ENCODE measurements at regions not wholly inside any gene's neighbourhood (a gene's known extent, or its start where the extent isn't known, plus 50 kb on each side); places are given as distances from the start of the nearest gene placed in this dataset.
"Not testable (repeated sequence)": the region's sequence is repeated elsewhere in the genome, so short reads cannot be mapped to it uniquely, and the experiment has no call there.

GRCh38 chr14:22370084-22370847 lies 218.8 kb downstream of the DAD1 start:
- Histone ChIP-seq H3K9me3 (ENCODE audit: control insufficient read depth, insufficient read depth, low read length) (no peaks in the 10 kb centered on the region), H4K20me1 (ENCODE audit: control insufficient read depth, insufficient read depth, low read depth, low read length) (no peaks in the 10 kb centered on the region), H3K36me3 (ENCODE audit: control insufficient read depth, low read length) (no peaks in the 10 kb centered on the region), H3K27ac (ENCODE audit: low read depth, low read length) (no peak overlapping the region), H3K9me2 (replicated peaks; ENCODE audit: control insufficient read depth, low read length) (no peaks in the 10 kb centered on the region), H3K4me2 (ENCODE audit: low read length) (no peak overlapping the region), H3K27me3 (ENCODE audit: control insufficient read depth, low read length) (peaks cover 17% of the 10 kb centered on the region), H3K4me3 (ENCODE audit: low read length) (no peak overlapping the region), H3K79me2 (ENCODE audit: control insufficient read depth, low read length) (no peaks in the 10 kb centered on the region), H3K4me1 (ENCODE audit: control insufficient read depth, low read length) (no peaks in the 10 kb centered on the region), H3F3A (ENCODE audit: control insufficient read depth, insufficient read depth) (no peaks in the 10 kb centered on the region)
- TF ChIP-seq, protein P1, sequence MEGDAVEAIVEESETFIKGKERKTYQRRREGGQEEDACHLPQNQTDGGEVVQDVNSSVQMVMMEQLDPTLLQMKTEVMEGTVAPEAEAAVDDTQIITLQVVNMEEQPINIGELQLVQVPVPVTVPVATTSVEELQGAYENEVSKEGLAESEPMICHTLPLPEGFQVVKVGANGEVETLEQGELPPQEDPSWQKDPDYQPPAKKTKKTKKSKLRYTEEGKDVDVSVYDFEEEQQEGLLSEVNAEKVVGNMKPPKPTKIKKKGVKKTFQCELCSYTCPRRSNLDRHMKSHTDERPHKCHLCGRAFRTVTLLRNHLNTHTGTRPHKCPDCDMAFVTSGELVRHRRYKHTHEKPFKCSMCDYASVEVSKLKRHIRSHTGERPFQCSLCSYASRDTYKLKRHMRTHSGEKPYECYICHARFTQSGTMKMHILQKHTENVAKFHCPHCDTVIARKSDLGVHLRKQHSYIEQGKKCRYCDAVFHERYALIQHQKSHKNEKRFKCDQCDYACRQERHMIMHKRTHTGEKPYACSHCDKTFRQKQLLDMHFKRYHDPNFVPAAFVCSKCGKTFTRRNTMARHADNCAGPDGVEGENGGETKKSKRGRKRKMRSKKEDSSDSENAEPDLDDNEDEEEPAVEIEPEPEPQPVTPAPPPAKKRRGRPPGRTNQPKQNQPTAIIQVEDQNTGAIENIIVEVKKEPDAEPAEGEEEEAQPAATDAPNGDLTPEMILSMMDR (IDR thresholded peaks at IDR 0.05; ENCODE audit: low read depth, low read length, poor library complexity, severe bottlenecking) = no peak

DNA sequence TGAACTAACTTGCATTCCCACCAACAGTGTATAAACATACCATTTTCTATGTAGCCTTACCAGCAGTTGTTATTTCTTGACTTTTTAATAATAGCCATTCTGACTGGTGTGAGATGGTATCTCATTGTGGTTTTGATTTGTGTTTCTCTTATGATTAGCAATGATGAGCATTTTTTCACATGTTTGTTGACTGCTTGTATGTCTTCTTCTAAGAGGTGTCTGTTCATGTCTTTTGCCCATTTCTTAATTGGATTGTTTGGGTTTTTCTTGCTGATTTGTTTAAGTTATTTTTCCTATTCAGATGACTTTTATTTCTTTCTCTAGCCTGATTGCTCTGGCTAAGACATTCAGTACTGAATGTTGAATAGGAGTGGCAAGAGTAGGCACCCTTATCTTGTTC lies 230.3 kb downstream of the DAD1 start:
- H3K36me3 ChIP-seq (ENCODE audit: control insufficient read depth, low read length) = no peaks in the 10 kb centered on the region
- H3K4me1 ChIP-seq (ENCODE audit: control insufficient read depth, low read length) = no peaks in the 10 kb centered on the region
- no peak overlapping the region for H3K4me2 ChIP-seq (ENCODE audit: low read length)
- H3F3A ChIP-seq (ENCODE audit: control insufficient read depth, insufficient read depth) = no peaks in the 10 kb centered on the region
- no peak for TF ChIP-seq EZH2phosphoT487 (IDR thresholded peaks at IDR 0.05; ENCODE audit: borderline replicate concordance, low read length)
- TF ChIP-seq, protein P1 (IDR thresholded peaks at IDR 0.05; ENCODE audit: low read depth, low read length, poor library complexity, severe bottlenecking) = no peak
- H3K27ac ChIP-seq (ENCODE audit: low read depth, low read length) = no peak overlapping the region
- H3K9me2 ChIP-seq (replicated peaks; ENCODE audit: control insufficient read depth, low read length) = no peaks in the 10 kb centered on the region
- no peak overlapping the region for H3K4me3 ChIP-seq (ENCODE audit: low read length)
- H3K9me3 ChIP-seq (ENCODE audit: control insufficient read depth, insufficient read depth, low read length) = no peaks in the 10 kb centered on the region; the same call in 1 of the 2 replicates
- H4K20me1 ChIP-seq (ENCODE audit: control insufficient read depth, insufficient read depth, low read depth, low read length) = no peaks in the 10 kb centered on the region
- no peaks in the 10 kb centered on the region for H3K79me2 ChIP-seq (ENCODE audit: control insufficient read depth, low read length)
- peaks cover 21% of the 10 kb centered on the region; the same call in 1 of the 2 replicates for H3K27me3 ChIP-seq (ENCODE audit: control insufficient read depth, low read length)

DNA sequence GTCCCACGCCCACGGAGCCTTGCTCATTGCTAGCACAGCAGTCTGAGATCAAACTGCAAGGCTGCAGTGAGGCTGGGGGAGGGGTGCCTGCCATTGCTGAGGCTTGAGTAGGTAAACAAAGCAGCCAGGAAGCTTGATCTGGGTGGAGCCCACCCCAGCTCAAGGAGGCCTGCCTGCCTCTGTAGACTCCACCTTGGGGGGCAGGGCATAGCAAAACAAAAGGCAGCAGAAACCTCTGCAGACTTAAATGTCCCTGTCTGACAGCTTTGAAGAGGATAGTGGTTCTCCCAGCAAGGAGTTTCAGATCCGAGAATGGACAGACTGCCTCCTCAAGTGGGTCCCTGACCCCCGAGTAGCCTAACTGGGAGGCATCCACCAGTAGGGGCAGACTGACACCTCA lies 239.7 kb downstream of the DAD1 start:
- not testable (repeated sequence) for H3K9me3 ChIP-seq (ENCODE audit: control insufficient read depth, insufficient read depth, low read length); H3K9me2 ChIP-seq (replicated peaks; ENCODE audit: control insufficient read depth, low read length); H3K36me3 ChIP-seq (ENCODE audit: control insufficient read depth, low read length); H3K4me2 ChIP-seq (ENCODE audit: low read length); H3K4me1 ChIP-seq (ENCODE audit: control insufficient read depth, low read length); H3K4me3 ChIP-seq (ENCODE audit: low read length); H3K27me3 ChIP-seq (ENCODE audit: control insufficient read depth, low read length); H3F3A ChIP-seq (ENCODE audit: control insufficient read depth, insufficient read depth); H4K20me1 ChIP-seq (ENCODE audit: control insufficient read depth, insufficient read depth, low read depth, low read length); H3K27ac ChIP-seq (ENCODE audit: low read depth, low read length); H3K79me2 ChIP-seq (ENCODE audit: control insufficient read depth, low read length)

DNA sequence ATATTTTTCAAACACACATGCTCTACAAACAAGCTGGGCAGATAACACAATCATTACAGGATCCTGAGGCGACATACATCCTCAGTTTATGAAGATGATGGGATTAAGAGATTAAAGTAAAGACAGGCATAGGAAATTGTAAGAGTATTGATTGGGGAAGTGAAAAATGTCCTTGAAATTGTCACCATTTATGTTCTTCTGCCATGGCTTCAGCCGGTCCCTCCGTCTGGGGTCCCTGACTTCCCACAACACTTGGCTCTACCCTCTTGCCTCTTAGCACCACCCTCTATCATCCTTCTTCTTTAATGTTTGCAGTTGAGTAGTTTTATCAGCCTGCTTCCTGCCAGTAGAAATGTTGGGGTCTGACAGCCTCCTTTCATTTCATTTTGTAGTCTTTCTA lies 244.4 kb downstream of the DAD1 start:
- Histone ChIP-seq H3K79me2 (ENCODE audit: control insufficient read depth, low read length) (no peaks in the 10 kb centered on the region), H3K36me3 (ENCODE audit: control insufficient read depth, low read length) (no peaks in the 10 kb centered on the region), H3K4me3 (ENCODE audit: low read length) (no peak overlapping the region), H3F3A (ENCODE audit: control insufficient read depth, insufficient read depth) (no peaks in the 10 kb centered on the region), H3K27ac (ENCODE audit: low read depth, low read length) (no peak overlapping the region), H4K20me1 (ENCODE audit: control insufficient read depth, insufficient read depth, low read depth, low read length) (no peaks in the 10 kb centered on the region), H3K4me2 (ENCODE audit: low read length) (no peak overlapping the region), H3K9me3 (ENCODE audit: control insufficient read depth, insufficient read depth, low read length) (peaks cover 19% of the 10 kb centered on the region; the same call in 1 of the 2 replicates), H3K9me2 (replicated peaks; ENCODE audit: control insufficient read depth, low read length) (no peaks in the 10 kb centered on the region), H3K27me3 (ENCODE audit: control insufficient read depth, low read length) (no peaks in the 10 kb centered on the region; the same call in 1 of the 2 replicates), H3K4me1 (ENCODE audit: control insufficient read depth, low read length) (no peaks in the 10 kb centered on the region)
- TF ChIP-seq EZH2phosphoT487 (IDR thresholded peaks at IDR 0.05; ENCODE audit: borderline replicate concordance, low read length) = no peak
- TF ChIP-seq, protein P1 (IDR thresholded peaks at IDR 0.05; ENCODE audit: low read depth, low read length, poor library complexity, severe bottlenecking) = no peak

DNA sequence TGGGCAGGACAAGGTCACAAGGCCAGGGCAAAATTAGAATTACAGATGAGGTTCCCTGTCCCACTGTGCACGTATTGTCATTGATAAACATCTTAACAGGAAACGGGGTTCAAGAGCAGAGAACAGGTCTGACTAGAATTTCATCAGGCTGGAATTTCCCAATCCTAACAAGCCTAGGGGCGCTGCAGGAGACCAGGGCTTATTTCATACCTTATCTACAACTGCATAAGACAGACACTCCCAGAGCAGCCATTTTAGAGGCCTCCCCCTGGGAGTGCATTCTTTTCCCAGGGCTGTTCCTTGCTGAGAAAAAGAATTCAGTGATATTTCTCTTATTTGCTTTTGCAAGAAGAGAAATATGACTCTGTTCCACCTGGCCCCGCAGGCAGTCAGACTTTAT lies 244.8 kb downstream of the DAD1 start:
- not testable (repeated sequence) for H3K4me1 ChIP-seq (ENCODE audit: control insufficient read depth, low read length); H3F3A ChIP-seq (ENCODE audit: control insufficient read depth, insufficient read depth); H3K4me2 ChIP-seq (ENCODE audit: low read length); H3K36me3 ChIP-seq (ENCODE audit: control insufficient read depth, low read length); H3K27ac ChIP-seq (ENCODE audit: low read depth, low read length); H3K9me2 ChIP-seq (replicated peaks; ENCODE audit: control insufficient read depth, low read length); H3K4me3 ChIP-seq (ENCODE audit: low read length); H4K20me1 ChIP-seq (ENCODE audit: control insufficient read depth, insufficient read depth, low read depth, low read length); H3K27me3 ChIP-seq (ENCODE audit: control insufficient read depth, low read length); H3K79me2 ChIP-seq (ENCODE audit: control insufficient read depth, low read length)
- peaks cover 19% of the 10 kb centered on the region; the same call in 1 of the 2 replicates for H3K9me3 ChIP-seq (ENCODE audit: control insufficient read depth, insufficient read depth, low read length)

Measured in DOHH2 (cell line).